Stimulated activated CD4-positive, alpha-beta T cell treated with anti-CD3 and anti-CD28 coated beads, Interleukin-1b, Interleukin-23, amount 100 ng/mL, for 48 hours (primary cell): ENCODE measurements at regions not wholly inside any gene's neighbourhood (a gene's known extent, or its start where the extent isn't known, plus 50 kb on each side); places are given as distances from the start of the nearest gene placed in this dataset.

Experiments
- DNase-seq: peaks from one replicate; pipeline ENCODE4 v3.0.0-alpha.2; 2020

DNA sequence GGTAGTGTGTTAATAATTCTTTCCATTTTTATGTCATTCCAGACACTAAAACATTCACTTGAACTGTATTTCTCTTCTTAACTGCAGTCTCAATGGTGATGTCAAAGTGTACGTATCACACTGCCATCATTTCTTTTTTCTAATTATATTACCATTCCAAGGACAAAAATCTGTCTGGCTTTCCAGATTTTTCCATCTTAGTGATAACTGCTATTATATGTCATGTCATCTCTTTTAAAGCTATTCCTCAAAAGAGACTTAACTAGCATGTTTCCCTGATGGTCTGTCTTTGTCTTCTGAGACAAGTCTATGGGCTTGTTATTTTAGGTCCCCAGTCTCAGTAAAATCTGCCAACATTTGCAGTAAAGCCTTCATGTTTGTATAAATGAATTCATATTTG lies 1207.1 kb downstream of the PCDH17 start:
- no peak for DNase-seq

GRCh38 chr13:58843071-58843470 lies 1211.5 kb downstream of the PCDH17 start:
- no peak for DNase-seq

DNA sequence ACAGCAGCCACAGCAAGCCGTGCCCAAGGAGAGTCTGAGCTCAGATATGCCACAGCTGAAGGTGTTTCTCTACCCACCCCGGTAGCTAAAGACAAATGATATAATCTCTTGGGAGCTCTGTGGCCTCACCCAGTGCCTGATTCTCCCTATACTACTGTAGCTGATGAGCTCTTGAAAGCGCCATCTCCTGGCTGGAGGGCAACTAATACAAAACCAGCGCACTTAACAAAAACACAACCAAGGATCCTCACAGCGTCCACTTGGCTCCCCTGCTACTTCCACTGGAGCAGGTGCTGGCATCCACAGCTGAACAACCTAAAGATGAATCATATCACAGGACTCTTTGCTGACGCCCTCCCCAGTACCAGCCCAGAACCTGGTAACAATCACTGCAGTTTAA lies 1212.0 kb downstream of the PCDH17 start:
- DNase-seq: no peak

- DNase-seq: no peak
Measured at GRCh38 chr13:58850161-58850560, 1218.6 kb downstream of the PCDH17 start.

DNA sequence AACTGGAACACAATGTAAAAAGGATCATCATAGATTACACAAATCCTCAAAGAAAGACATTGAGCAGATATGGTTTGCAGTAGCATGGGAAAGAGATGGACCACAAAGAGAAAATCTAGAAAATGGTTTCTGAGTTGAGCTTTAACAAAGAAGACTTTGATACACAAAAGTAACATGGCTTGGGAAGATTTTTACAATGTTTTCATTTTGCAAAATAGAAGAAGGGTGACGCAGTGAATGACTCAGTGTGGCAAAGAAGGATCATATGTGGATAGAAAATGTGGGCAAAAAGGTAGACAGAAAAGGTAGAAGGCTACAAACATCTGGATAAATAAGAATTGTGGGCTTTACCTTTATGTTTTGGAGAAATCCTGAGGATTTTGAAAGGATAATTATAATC lies 1220.5 kb downstream of the PCDH17 start:
- no peak for DNase-seq

- DNase-seq: no peak
Measured at GRCh38 chr13:58855283-58855682, 1223.7 kb downstream of the PCDH17 start.

GRCh38 chr13:58858870-58859371 lies 1227.4 kb downstream of the PCDH17 start:
- DNase-seq: no peak

DNA sequence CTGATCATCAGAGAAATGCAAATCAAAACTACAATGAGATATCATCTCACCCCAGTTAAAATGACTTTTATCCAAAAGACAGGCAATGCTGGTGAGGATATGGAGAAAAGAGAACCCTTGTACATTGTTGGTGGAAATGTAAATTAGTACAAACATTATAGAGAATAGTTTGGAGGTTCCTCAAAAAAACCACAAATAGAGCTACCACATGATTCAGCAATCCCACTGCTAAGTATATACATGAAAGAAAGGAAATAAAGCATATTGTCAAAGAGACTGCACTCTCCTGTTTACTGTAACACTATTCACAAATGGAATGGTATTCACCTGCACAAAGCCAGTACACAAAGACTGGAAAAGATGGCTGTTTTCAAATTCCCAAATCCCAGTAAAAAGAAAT lies 1233.7 kb downstream of the PCDH17 start:
- DNase-seq: no peak

DNA sequence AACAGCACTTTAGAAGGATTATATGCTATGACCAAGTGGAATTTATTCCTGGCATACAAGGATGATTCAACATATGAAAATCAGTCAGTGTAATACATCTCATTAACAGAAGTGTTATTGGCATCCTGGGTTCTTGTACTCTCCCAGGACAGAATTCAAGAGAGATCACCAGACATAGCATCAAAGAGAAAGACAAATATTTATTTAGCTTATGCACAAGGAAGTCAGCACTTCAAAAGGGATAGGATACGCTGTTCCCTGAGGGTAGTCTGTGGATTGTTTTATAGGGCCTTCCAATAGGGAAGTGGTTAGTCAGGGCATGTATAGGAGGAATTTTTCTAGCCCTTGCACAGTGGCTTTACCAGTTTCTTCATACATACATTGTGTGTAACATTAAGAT lies 1238.0 kb downstream of the PCDH17 start:
- DNase-seq: no peak

DNA sequence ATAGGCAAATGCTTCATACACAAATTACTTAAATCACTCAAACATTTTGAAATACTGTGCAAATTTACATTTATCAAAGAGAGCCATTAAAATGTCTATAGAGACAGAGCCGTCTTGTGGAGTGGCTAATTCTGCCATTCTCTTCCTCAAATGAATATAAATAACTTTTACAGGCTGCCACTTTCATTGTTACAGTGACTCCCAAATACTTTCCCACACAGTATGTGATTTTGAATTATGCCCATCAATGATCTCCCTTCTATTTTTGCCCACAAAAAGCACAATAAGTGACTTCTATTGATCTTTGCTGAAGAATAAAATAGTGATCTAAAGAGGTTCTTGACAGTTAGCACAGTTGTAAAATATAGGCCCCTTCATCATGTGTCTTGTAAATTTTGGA lies 1244.9 kb downstream of the PCDH17 start:
- DNase-seq: no peak

GRCh38 chr13:58879114-58879513 lies 1247.6 kb downstream of the PCDH17 start:
- DNase-seq: no peak

DNA sequence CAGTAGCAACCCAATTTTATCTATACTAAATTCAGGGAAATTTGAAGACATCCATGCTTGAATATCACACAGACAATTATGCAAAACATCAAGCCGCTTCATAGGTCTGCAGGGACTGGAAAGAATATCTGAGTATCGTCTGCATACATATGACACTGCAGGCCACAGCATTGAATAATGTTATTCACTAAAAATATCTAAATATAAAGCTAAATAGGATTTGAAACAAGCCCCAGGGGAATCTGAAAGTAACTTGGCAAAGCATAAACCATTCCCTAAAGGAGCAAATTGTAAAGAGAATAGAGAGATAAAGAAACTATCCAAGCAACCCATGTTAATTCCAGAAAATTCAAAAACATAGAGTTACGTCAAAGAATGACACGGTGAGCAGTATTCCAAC lies 1251.0 kb downstream of the PCDH17 start:
- no peak for DNase-seq

DNA sequence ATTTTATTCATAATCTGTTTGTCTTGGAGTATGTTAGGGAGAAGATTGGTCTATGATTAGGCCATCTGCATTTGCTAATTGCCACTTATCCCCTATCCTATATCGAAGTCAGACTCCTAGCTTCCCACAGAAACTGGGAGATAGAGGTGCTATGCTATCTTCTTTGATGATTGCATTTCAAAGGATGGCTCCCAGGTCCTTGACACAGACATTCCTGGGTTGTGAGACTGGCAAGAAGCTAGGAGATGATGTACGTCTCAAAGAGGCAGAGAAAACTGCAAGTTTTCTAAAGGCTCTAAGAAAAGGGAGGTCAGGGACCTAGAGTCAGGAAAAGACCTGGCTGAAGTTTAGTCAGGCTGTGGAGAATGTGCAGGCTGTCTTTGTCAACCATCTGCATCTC lies 1251.9 kb downstream of the PCDH17 start:
- DNase-seq: no peak

DNA sequence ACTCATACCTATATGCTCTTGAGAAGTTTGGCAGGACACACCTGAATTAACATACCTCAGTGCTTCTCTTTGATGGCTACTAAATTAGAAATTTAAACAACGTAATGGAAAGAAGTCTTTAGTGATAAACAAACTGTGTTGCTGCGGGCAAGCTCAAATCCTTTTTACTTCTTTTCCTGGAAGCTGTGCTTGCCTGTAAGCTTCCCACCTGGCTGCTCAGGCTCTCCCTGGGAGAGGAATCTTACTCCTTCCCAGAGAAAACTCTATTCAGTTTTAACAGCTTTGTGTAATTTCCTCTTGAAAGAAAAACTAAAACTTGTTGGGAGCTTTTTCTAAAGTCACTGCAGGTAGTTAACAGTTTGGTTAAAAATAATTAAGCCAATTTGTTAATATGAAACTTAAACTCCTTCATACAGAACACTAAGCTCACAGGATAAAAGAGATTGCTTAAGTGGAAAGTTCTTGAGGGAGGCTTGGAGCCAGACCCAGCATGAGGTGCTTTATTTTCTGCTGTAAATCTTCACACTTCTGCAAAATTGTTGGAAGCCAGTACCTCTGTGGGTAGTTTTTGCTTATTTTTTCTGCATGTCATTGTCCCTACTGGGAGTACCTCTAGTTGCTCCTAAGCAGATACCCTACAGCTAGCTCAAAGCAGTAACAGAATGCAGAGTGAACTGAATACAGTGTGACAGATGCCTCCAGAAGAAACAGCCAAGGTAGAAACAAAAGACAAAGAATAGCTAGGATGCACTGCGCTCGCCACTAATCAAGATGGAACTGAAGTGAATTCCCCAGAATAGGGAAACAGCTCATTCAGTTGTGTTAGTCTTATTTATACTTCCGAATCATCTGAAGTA lies 1253.0 kb downstream of the PCDH17 start:
- DNase-seq: no peak

GRCh38 chr13:58889474-58889873 lies 1257.9 kb downstream of the PCDH17 start:
- no peak for DNase-seq

- DNase-seq: no peak
Measured at GRCh38 chr13:58893396-58893795, 1261.9 kb downstream of the PCDH17 start.

GRCh38 chr13:58906329-58907007 lies 1257.3 kb downstream of the DIAPH3 start:
- DNase-seq: no peak

- no peak for DNase-seq
Measured at GRCh38 chr13:58907347-58907746, 1256.4 kb downstream of the DIAPH3 start.

- DNase-seq: no peak
Measured at GRCh38 chr13:58908019-58908679, 1255.6 kb downstream of the DIAPH3 start.

DNA sequence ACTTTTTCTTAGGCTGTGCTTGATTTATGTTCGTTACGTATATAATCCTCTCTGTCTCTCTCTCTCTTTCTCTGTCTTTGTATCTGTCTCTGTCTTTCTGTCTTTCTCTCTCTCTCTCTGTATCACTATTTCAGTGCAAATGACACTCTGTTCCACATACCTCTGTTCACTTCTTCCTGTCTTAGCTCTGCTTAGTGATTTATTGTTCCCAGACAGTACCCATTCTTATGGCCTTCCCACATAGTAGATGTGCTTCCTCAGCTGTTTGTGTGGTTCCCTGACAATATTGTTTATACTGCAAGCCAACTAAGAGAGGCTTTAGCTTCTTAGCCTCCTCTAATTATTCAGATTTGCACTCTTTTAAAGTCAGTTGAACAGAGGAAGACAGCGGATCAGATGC lies 1244.2 kb downstream of the DIAPH3 start:
- DNase-seq: no peak

GRCh38 chr13:58921129-58921528 lies 1242.6 kb downstream of the DIAPH3 start:
- DNase-seq: no peak

GRCh38 chr13:58926858-58927257 lies 1236.9 kb downstream of the DIAPH3 start:
- no peak for DNase-seq

- DNase-seq: no peak
Measured at GRCh38 chr13:58933475-58933874, 1230.3 kb downstream of the DIAPH3 start.

- DNase-seq: no peak
Measured at GRCh38 chr13:58935689-58936088, 1228.0 kb downstream of the DIAPH3 start.
